ENCODE measurements at regions not wholly inside any gene's neighbourhood (a gene's known extent, or its start where the extent isn't known, plus 50 kb on each side); places are given as distances from the start of the nearest gene placed in this dataset.

- TF ChIP-seq CTCF (IDR thresholded peaks at IDR 0.05 in 8 of 11, conservative IDR thresholded peaks at IDR 0.05 in 3 of 11) = no peak
- TF ChIP-seq POLR2A (IDR thresholded peaks at IDR 0.05) = no peak
Observed at GRCh38 chr5:143662020-143662419, 149.9 kb upstream of the HMHB1 start.

Measured in spleen (tissue), 7 donors.